ENCODE measurements at regions not wholly inside any gene's neighbourhood (a gene's known extent, or its start where the extent isn't known, plus 50 kb on each side); places are given as distances from the start of the nearest gene placed in this dataset.

DNA sequence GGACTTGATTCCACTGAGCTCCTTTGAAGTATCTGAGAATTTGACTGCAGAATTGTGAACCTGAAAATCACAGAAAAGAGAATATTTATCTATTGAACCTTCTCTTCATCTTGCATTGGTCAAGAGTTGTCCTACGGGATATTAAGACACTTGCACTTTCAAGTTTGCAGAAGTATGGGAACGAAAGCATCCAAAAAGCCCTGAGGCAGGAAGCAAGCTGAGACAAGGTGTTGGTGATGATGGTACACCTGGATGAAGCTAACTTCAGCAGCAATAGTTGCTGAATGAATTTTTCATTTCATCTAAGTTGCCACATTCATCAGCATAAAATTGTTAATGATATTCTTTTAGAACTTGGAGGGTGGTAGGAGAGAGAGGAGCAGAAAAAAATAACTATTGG lies 686.6 kb upstream of the ADAMTS5 start:
- peaks cover 0 to 1% of the 10 kb centered on the region in 2 donors for H3K4me1 ChIP-seq (ENCODE audit: control insufficient read depth in 1 of 2, insufficient read depth in 2 of 2, low read length in 2 of 2)
- ATAC-seq (ENCODE audit: low FRiP score) (no peak), DNase-seq (no peak)
- no peak overlapping the region for H3K4me3 ChIP-seq (ENCODE audit: low read length in 2 of 2)
- intact Hi-C loops (cut with DNase I): no loop called here
- H3K36me3 ChIP-seq (ENCODE audit: control insufficient read depth in 1 of 2, insufficient read depth in 2 of 2, low read length in 1 of 2): no peaks in the 10 kb centered on the region
- H3K27ac ChIP-seq (ENCODE audit: low read depth in 1 of 2, low read length in 2 of 2): no peak overlapping the region
- H3K9me3 ChIP-seq (ENCODE audit: control insufficient read depth, low read length): no peaks in the 10 kb centered on the region
- H3K27me3 ChIP-seq (ENCODE audit: control insufficient read depth in 1 of 2, insufficient read depth in 2 of 2, low read length in 1 of 2): no peaks in the 10 kb centered on the region
- WGBS, 2 donors: 95 to 98% methylated on average over 2 of the region's 2 CpGs

- H3K4me3 ChIP-seq (ENCODE audit: low read length in 2 of 2): no peak overlapping the region
- ATAC-seq (ENCODE audit: low FRiP score) (no peak), DNase-seq (no peak)
- intact Hi-C loops (cut with DNase I): no loop called here
- H3K27me3 ChIP-seq (ENCODE audit: control insufficient read depth in 1 of 2, insufficient read depth in 2 of 2, low read length in 1 of 2): no peaks in the 10 kb centered on the region
- H3K36me3 ChIP-seq (ENCODE audit: control insufficient read depth in 1 of 2, insufficient read depth in 2 of 2, low read length in 1 of 2): no peaks in the 10 kb centered on the region
- no peaks in the 10 kb centered on the region for H3K9me3 ChIP-seq (ENCODE audit: control insufficient read depth, low read length)
- 88 to 92% methylated on average over 3 of the region's 3 CpGs for WGBS, 2 donors
- H3K27ac ChIP-seq (ENCODE audit: low read depth in 1 of 2, low read length in 2 of 2): no peak overlapping the region
- H3K4me1 ChIP-seq (ENCODE audit: control insufficient read depth in 1 of 2, insufficient read depth in 2 of 2, low read length in 2 of 2): peaks cover 0 to 1% of the 10 kb centered on the region in 2 donors
Observed at GRCh38 chr21:27649762-27650161, 682.9 kb upstream of the ADAMTS5 start.

DNA sequence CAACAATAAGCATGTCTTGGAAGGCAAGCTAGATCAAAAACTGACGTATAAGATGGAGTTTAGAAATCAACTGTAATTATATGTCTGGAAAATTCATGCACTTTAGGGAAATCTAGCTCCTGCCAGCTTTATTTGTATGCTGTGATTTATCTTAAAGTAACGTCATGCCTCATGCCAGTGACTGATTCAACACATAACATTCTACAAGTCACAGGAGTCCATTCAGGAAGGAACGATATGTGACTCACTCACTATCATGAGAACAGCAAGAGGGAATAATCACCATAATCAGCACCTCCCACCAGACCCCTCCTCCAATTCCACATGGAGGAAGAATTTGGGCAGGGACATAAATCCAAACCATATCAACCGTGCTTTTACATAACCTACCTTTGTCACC lies 682.4 kb upstream of the ADAMTS5 start:
- ATAC-seq (ENCODE audit: low FRiP score) (no peak), DNase-seq (no peak)
- Histone ChIP-seq H3K4me3 (ENCODE audit: low read length in 2 of 2) (no peak overlapping the region), H3K27me3 (ENCODE audit: control insufficient read depth in 1 of 2, insufficient read depth in 2 of 2, low read length in 1 of 2) (no peaks in the 10 kb centered on the region), H3K4me1 (ENCODE audit: control insufficient read depth in 1 of 2, insufficient read depth in 2 of 2, low read length in 2 of 2) (peaks cover 0 to 1% of the 10 kb centered on the region in 2 donors), H3K27ac (ENCODE audit: low read depth in 1 of 2, low read length in 2 of 2) (no peak overlapping the region), H3K9me3 (ENCODE audit: control insufficient read depth, low read length) (no peaks in the 10 kb centered on the region), H3K36me3 (ENCODE audit: control insufficient read depth in 1 of 2, insufficient read depth in 2 of 2, low read length in 1 of 2) (no peaks in the 10 kb centered on the region)
- WGBS, 2 donors: 26 to 27% methylated on average over 4 of the region's 4 CpGs
- intact Hi-C loops (cut with DNase I): no loop called here

- no peaks in the 10 kb centered on the region for H3K27me3 ChIP-seq (ENCODE audit: control insufficient read depth in 1 of 2, insufficient read depth in 2 of 2, low read length in 1 of 2)
- WGBS, 2 donors: 65 to 69% methylated on average over 1 of the region's 1 CpG
- peaks cover 0 to 1% of the 10 kb centered on the region in 2 donors for H3K4me1 ChIP-seq (ENCODE audit: control insufficient read depth in 1 of 2, insufficient read depth in 2 of 2, low read length in 2 of 2)
- no peak for DNase-seq
- intact Hi-C loops (cut with DNase I): no loop called here
- H3K27ac ChIP-seq (ENCODE audit: low read depth in 1 of 2, low read length in 2 of 2): no peak overlapping the region
- H3K36me3 ChIP-seq (ENCODE audit: control insufficient read depth in 1 of 2, insufficient read depth in 2 of 2, low read length in 1 of 2): no peaks in the 10 kb centered on the region
- no peak for ATAC-seq (ENCODE audit: low FRiP score)
- no peak overlapping the region for H3K4me3 ChIP-seq (ENCODE audit: low read length in 2 of 2)
- no peaks in the 10 kb centered on the region for H3K9me3 ChIP-seq (ENCODE audit: control insufficient read depth, low read length)
Observed at GRCh38 chr21:27648560-27648959, 681.7 kb upstream of the ADAMTS5 start.

DNA sequence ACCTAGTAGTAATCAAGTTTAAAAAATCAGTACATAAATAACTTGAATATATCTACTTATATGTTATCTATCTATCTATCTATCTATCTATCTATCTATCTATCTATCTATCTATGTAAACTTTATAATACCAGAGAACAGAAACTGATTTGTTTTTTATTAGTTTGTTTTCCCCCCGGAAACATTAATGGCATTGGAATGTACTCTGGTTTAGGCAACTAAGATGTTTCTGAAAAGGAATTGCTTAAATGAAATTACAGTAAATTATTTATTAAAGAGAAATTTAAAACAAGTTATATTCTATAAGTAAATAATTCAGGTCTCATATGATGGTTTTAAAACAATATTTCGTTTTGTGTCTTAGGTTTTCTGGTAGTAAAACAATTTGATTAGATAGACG lies 681.0 kb upstream of the ADAMTS5 start:
- intact Hi-C loops (cut with DNase I): no loop called here
- 58 to 73% methylated on average over 3 of the region's 3 CpGs for WGBS, 2 donors
- no peak overlapping the region for H3K4me3 ChIP-seq (ENCODE audit: low read length in 2 of 2)
- H3K27ac ChIP-seq (ENCODE audit: low read depth in 1 of 2, low read length in 2 of 2): no peak overlapping the region
- H3K36me3 ChIP-seq (ENCODE audit: control insufficient read depth in 1 of 2, insufficient read depth in 2 of 2, low read length in 1 of 2): no peaks in the 10 kb centered on the region
- no peaks in the 10 kb centered on the region for H3K4me1 ChIP-seq (ENCODE audit: control insufficient read depth in 1 of 2, insufficient read depth in 2 of 2, low read length in 2 of 2)
- no peaks in the 10 kb centered on the region for H3K9me3 ChIP-seq (ENCODE audit: control insufficient read depth, low read length)
- ATAC-seq (ENCODE audit: low FRiP score): no peak
- no peak for DNase-seq
- no peaks in the 10 kb centered on the region for H3K27me3 ChIP-seq (ENCODE audit: control insufficient read depth in 1 of 2, insufficient read depth in 2 of 2, low read length in 1 of 2)

DNA sequence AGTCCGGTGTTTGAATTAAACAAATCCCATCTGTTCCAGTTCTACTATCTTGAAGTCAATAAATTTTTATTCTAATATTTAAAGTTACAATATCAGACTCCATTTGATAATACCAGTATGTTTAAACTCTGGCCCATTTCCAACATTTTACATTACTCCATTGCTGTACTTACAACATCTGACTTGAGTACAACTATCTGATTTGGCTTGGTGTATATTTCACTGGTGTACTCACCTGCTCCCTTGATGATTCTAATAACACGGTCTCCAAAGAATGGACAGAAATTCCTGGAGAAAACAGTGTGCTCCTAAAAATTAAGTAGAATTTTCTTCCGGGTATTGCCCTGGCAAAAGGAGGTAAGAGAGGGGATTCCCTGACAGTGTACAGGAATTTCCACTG lies 680.5 kb upstream of the ADAMTS5 start:
- DNase-seq (no peak), ATAC-seq (ENCODE audit: low FRiP score) (no peak)
- 69 to 73% methylated on average over 3 of the region's 3 CpGs for WGBS, 2 donors
- no peaks in the 10 kb centered on the region for H3K4me1 ChIP-seq (ENCODE audit: control insufficient read depth in 1 of 2, insufficient read depth in 2 of 2, low read length in 2 of 2)
- intact Hi-C loops (cut with DNase I): no loop called here
- no peaks in the 10 kb centered on the region for H3K36me3 ChIP-seq (ENCODE audit: control insufficient read depth in 1 of 2, insufficient read depth in 2 of 2, low read length in 1 of 2)
- H3K27me3 ChIP-seq (ENCODE audit: control insufficient read depth in 1 of 2, insufficient read depth in 2 of 2, low read length in 1 of 2): no peaks in the 10 kb centered on the region
- no peak overlapping the region for H3K4me3 ChIP-seq (ENCODE audit: low read length in 2 of 2)
- no peak overlapping the region for H3K27ac ChIP-seq (ENCODE audit: low read depth in 1 of 2, low read length in 2 of 2)
- H3K9me3 ChIP-seq (ENCODE audit: control insufficient read depth, low read length): no peaks in the 10 kb centered on the region

DNA sequence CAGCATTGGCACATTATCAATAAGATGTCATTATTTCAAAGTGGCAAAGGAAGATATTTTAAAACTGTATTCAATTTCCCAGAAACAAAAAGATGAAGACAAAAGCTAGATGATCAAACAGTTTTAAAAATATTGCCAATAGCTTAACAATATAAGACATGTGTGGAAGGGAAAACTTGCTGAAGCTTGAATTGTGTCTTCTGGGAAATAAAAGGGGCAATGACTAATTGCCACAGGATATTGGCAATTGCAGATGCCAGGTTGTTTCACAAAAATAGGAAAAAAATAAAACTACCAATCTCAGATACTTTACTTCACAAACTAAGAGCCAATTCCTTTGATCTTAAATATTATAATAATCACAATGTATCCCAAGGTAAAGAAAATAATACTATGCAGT lies 679.8 kb upstream of the ADAMTS5 start:
- H3K4me3 ChIP-seq (ENCODE audit: low read length in 2 of 2): no peak overlapping the region
- H3K36me3 ChIP-seq (ENCODE audit: control insufficient read depth in 1 of 2, insufficient read depth in 2 of 2, low read length in 1 of 2): no peaks in the 10 kb centered on the region
- H3K27me3 ChIP-seq (ENCODE audit: control insufficient read depth in 1 of 2, insufficient read depth in 2 of 2, low read length in 1 of 2): no peaks in the 10 kb centered on the region
- DNase-seq (no peak), ATAC-seq (ENCODE audit: low FRiP score) (no peak)
- H3K4me1 ChIP-seq (ENCODE audit: control insufficient read depth in 1 of 2, insufficient read depth in 2 of 2, low read length in 2 of 2): no peaks in the 10 kb centered on the region
- H3K27ac ChIP-seq (ENCODE audit: low read depth in 1 of 2, low read length in 2 of 2): no peak overlapping the region
- H3K9me3 ChIP-seq (ENCODE audit: control insufficient read depth, low read length): no peaks in the 10 kb centered on the region
- intact Hi-C loops (cut with DNase I): no loop called here

- 96 to 99% methylated on average over 2 of the region's 2 CpGs for WGBS, 2 donors
- no peaks in the 10 kb centered on the region for H3K4me1 ChIP-seq (ENCODE audit: control insufficient read depth in 1 of 2, insufficient read depth in 2 of 2, low read length in 2 of 2)
- DNase-seq (no peak), ATAC-seq (ENCODE audit: low FRiP score) (no peak)
- intact Hi-C loops (cut with DNase I): no loop called here
- no peaks in the 10 kb centered on the region for H3K27me3 ChIP-seq (ENCODE audit: control insufficient read depth in 1 of 2, insufficient read depth in 2 of 2, low read length in 1 of 2)
- H3K9me3 ChIP-seq (ENCODE audit: control insufficient read depth, low read length): no peaks in the 10 kb centered on the region
- no peaks in the 10 kb centered on the region for H3K36me3 ChIP-seq (ENCODE audit: control insufficient read depth in 1 of 2, insufficient read depth in 2 of 2, low read length in 1 of 2)
- no peak overlapping the region for H3K4me3 ChIP-seq (ENCODE audit: low read length in 2 of 2)
- no peak overlapping the region for H3K27ac ChIP-seq (ENCODE audit: low read depth in 1 of 2, low read length in 2 of 2)
Observed at GRCh38 chr21:27646056-27646455, 679.2 kb upstream of the ADAMTS5 start.

- intact Hi-C loops (cut with DNase I): no loop called here
- no peaks in the 10 kb centered on the region for H3K9me3 ChIP-seq (ENCODE audit: control insufficient read depth, low read length)
- H3K27me3 ChIP-seq (ENCODE audit: control insufficient read depth in 1 of 2, insufficient read depth in 2 of 2, low read length in 1 of 2): no peaks in the 10 kb centered on the region
- no peak overlapping the region for H3K27ac ChIP-seq (ENCODE audit: low read depth in 1 of 2, low read length in 2 of 2)
- DNase-seq: no peak
- no peak for ATAC-seq (ENCODE audit: low FRiP score)
- H3K4me1 ChIP-seq (ENCODE audit: control insufficient read depth in 1 of 2, insufficient read depth in 2 of 2, low read length in 2 of 2): no peaks in the 10 kb centered on the region
- H3K36me3 ChIP-seq (ENCODE audit: control insufficient read depth in 1 of 2, insufficient read depth in 2 of 2, low read length in 1 of 2): no peaks in the 10 kb centered on the region
- H3K4me3 ChIP-seq (ENCODE audit: low read length in 2 of 2): no peak overlapping the region
Observed at GRCh38 chr21:27645285-27645684, 678.4 kb upstream of the ADAMTS5 start.
